ENCODE measurements at regions not wholly inside any gene's neighbourhood (a gene's known extent, or its start where the extent isn't known, plus 50 kb on each side); places are given as distances from the start of the nearest gene placed in this dataset.

- Mint-ChIP-seq H3K27ac (ENCODE audit: unreplicated experiment) (no peak overlapping the region), H3K9me3 (ENCODE audit: low read depth, unreplicated experiment) (no peaks in the 10 kb centered on the region), H3K4me1 (ENCODE audit: low read depth, unreplicated experiment) (no peaks in the 10 kb centered on the region), H3K4me3 (ENCODE audit: low read depth, unreplicated experiment) (no peak overlapping the region), H3K36me3 (ENCODE audit: insufficient read depth, unreplicated experiment) (no peaks in the 10 kb centered on the region), H3K27me3 (ENCODE audit: unreplicated experiment) (peaks cover 83% of the 10 kb centered on the region)
- BruUV-seq (replicated peaks), result no TSS peak
- CTCF ChIA-PET, result no interaction called here
- intact Hi-C loops (cut with micrococcal nuclease; ENCODE audit: unreplicated experiment), result no loop called here
- no peak for TF ChIP-seq CTCF (IDR thresholded peaks at IDR 0.05; ENCODE audit: unreplicated experiment)
- DNase-seq, result no peak
These were observed 117.7 kb upstream of the WSCD1 start for GRCh38 chr17:5952518-5952917.

- Mint-ChIP-seq H3K4me1 (ENCODE audit: low read depth, unreplicated experiment) (no peaks in the 10 kb centered on the region), H3K27me3 (ENCODE audit: unreplicated experiment) (peaks cover 77% of the 10 kb centered on the region), H3K27ac (ENCODE audit: unreplicated experiment) (no peak overlapping the region), H3K9me3 (ENCODE audit: low read depth, unreplicated experiment) (no peaks in the 10 kb centered on the region), H3K4me3 (ENCODE audit: low read depth, unreplicated experiment) (no peak overlapping the region), H3K36me3 (ENCODE audit: insufficient read depth, unreplicated experiment) (no peaks in the 10 kb centered on the region)
- intact Hi-C loops (cut with micrococcal nuclease; ENCODE audit: unreplicated experiment), result no loop called here
- no TSS peak for BruUV-seq (replicated peaks)
- CTCF ChIA-PET, result interaction anchor here (0.5 kb wide), 1 partner anchor 143 kb away, joined by 4 read pairs; no protein-coding TSS in a partner anchor
- DNase-seq, result no peak
- no peak for TF ChIP-seq CTCF (IDR thresholded peaks at IDR 0.05; ENCODE audit: unreplicated experiment)
These were observed 114.4 kb upstream of the WSCD1 start for GRCh38 chr17:5955764-5956163.

GRCh38 chr17:5958850-5959249 lies 111.3 kb upstream of the WSCD1 start:
- H3K36me3 Mint-ChIP-seq (ENCODE audit: insufficient read depth, unreplicated experiment), result no peaks in the 10 kb centered on the region
- BruUV-seq (replicated peaks), result no TSS peak
- no peaks in the 10 kb centered on the region for H3K9me3 Mint-ChIP-seq (ENCODE audit: low read depth, unreplicated experiment)
- DNase-seq, result no peak
- no peak overlapping the region for H3K4me3 Mint-ChIP-seq (ENCODE audit: low read depth, unreplicated experiment)
- intact Hi-C loops (cut with micrococcal nuclease; ENCODE audit: unreplicated experiment), result no loop called here
- no peak for TF ChIP-seq CTCF (IDR thresholded peaks at IDR 0.05; ENCODE audit: unreplicated experiment)
- no peak overlapping the region for H3K27ac Mint-ChIP-seq (ENCODE audit: unreplicated experiment)
- CTCF ChIA-PET, result interaction anchor here (0.7 kb wide), 1 partner anchor 67 kb away, joined by 8 read pairs; no protein-coding TSS in a partner anchor
- peaks cover 81% of the 10 kb centered on the region for H3K27me3 Mint-ChIP-seq (ENCODE audit: unreplicated experiment)
- H3K4me1 Mint-ChIP-seq (ENCODE audit: low read depth, unreplicated experiment), result no peaks in the 10 kb centered on the region

- TF ChIP-seq CTCF (IDR thresholded peaks at IDR 0.05; ENCODE audit: unreplicated experiment), result no peak
- H3K27me3 Mint-ChIP-seq (ENCODE audit: unreplicated experiment), result peaks cover 67% of the 10 kb centered on the region
- no peaks in the 10 kb centered on the region for H3K9me3 Mint-ChIP-seq (ENCODE audit: low read depth, unreplicated experiment)
- BruUV-seq (replicated peaks), result no TSS peak
- H3K27ac Mint-ChIP-seq (ENCODE audit: unreplicated experiment), result no peak overlapping the region
- intact Hi-C loops (cut with micrococcal nuclease; ENCODE audit: unreplicated experiment), result no loop called here
- no peaks in the 10 kb centered on the region for H3K4me1 Mint-ChIP-seq (ENCODE audit: low read depth, unreplicated experiment)
- no peak overlapping the region for H3K4me3 Mint-ChIP-seq (ENCODE audit: low read depth, unreplicated experiment)
- DNase-seq, result no peak
- CTCF ChIA-PET, result no interaction called here
- no peaks in the 10 kb centered on the region for H3K36me3 Mint-ChIP-seq (ENCODE audit: insufficient read depth, unreplicated experiment)
These were observed 107.8 kb upstream of the WSCD1 start for GRCh38 chr17:5962371-5962770.
